NCI-H2196 treated with DMSO at 0.1 percent for 48 hours (cell line): ENCODE measurements at regions not wholly inside any gene's neighbourhood (a gene's known extent, or its start where the extent isn't known, plus 50 kb on each side); places are given as distances from the start of the nearest gene placed in this dataset.

Experiments
- DNase-seq: peaks from one replicate; lab custom pipeline; 2025; ENCODE audit not compliant: unreplicated experiment; lab: John Stamatoyannopoulos, UW

DNA sequence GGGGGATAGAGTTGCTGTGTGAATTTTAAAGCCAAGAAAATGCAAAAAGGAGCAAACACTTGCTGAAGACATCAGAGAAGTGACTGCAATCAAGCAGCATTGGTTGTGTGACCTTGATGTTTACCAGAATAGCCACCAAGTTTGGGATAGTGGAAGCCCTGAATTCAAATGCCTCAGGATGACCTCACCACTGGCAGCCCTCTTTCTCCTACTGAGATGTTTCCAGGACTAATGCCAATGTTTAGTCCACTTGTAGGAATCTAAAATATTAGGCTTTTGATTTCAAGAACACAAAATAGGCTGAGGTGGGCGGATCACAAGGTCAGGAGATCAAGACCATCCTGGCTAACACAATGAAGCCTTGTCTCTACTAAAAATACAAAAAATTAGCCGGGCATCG lies 112.2 kb upstream of the NUDT12 start:
- no peak for DNase-seq

GRCh38 chr5:103674251-103674650 lies 111.7 kb upstream of the NUDT12 start:
- DNase-seq, result no peak

GRCh38 chr5:103669615-103670014 lies 107.0 kb upstream of the NUDT12 start:
- DNase-seq, result no peak

DNA sequence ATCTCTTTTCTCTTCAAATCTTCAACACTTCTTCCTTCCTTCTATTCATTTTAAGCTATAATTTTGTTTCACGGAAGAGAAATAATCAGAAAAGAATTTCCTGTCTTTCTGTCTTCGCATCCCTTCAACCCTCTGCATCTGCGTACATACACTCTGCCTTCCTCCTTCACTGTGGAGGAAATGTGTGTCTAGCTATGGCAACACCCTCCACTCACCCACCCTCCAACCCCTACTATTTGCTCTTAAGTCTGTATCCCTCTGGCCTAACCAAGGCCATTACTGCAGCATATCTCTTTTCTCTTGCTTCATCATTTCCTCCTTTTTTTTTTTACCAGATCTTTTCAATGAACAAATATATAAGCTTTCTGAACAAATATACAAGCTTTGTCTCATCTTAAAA lies 105.7 kb upstream of the NUDT12 start:
- no peak for DNase-seq

- DNase-seq, result no peak
These were observed 104.5 kb upstream of the NUDT12 start for GRCh38 chr5:103667068-103667467.

- no peak for DNase-seq
These were observed 94.7 kb upstream of the NUDT12 start for GRCh38 chr5:103657301-103657700.

DNA sequence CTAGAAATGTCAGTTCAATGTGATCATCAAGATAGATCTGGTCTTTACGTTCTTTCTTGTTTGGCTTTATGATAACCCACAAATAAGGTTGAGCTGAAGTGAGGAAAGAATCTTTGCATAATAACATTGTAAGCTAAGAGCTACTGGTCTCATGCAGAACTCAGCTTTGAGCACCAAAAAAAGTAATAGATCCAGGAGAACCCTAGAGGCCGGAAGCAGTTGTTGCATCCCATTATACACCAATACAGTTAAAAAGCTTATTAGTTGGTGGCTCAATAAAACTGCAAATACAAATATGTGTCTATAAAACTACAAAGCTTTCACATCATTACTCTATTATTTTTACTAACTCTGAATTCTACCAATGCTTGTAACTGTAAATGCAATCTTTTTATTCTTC lies 85.5 kb upstream of the NUDT12 start:
- DNase-seq, result no peak

- DNase-seq, result no peak
These were observed 84.4 kb upstream of the NUDT12 start for GRCh38 chr5:103646698-103647614.

DNA sequence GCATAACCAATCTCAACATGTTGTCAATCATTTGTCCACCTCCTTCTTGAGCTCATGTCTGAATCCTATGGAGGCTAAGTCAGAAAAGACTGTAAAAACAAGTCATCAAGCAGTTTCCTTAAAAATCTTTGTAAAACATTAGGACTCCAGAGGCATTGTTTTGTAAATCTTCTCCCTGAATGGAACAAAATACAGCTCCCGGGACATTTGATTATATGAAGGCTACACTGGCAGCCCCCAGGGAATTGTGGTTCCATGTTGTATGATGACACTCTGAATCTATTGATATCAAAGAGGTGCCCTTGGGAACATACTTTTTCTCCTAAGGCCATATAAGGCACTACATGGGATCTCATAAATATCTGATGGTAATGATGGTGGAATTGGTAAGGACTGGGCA lies 83.2 kb upstream of the NUDT12 start:
- DNase-seq, result no peak

DNA sequence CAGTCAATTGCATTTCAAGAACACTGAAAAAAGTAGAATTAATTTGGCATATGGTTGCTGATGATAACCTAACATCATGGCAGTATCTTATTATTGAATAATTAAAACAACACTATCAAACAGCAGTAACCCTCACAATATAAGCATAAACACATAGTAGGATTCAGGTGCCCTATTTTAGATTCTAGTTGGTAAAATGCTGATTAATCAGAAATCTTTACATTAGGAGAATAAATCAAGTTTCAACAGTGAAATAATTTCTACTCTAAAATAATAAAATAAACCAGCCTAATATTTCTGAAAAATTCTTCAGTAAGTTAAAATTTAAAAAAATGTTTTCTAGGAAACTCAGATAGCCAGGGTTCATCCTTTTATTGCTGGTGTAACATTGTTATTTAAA lies 76.4 kb upstream of the NUDT12 start:
- DNase-seq, result no peak

DNA sequence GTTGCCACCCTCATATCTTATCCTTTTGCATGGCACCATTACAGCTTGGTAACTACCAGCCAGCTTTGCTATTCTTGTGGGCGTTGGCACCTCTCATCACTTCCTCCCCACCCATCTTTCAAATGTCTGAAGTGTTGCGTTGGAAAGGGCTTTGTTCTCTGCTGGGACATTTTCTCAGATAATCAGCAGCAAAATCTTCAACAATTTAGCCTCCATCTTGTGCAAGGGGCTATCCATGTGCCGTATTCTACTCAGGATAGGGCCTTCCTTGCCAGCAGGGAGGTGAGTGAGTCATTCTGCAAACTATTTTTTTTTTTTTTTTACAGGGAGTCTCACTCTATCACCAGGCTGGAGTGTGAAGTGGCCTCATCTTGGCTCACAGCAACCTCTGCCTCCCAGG lies 62.1 kb upstream of the NUDT12 start:
- no peak for DNase-seq

- DNase-seq, result no peak
These were observed 61.5 kb upstream of the NUDT12 start for GRCh38 chr5:103624035-103624480.

DNA sequence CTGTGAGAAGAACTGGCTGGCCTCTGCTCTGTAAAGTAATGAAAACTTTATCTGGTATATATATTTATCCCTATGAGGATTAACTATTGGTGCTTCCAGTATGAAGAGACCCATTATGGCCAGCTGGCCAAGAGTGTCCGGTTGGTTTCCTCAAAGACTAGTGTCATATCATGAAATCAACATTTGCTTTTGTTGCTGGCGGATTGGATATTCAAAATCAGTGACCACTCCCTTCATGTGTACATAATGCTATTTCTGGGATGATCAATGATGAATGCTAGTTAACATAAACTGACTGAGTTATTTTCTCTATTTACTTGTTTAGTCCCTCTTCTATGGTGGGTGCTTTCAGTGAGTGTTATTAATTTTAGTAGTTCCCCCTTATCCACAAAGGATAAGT lies 60.8 kb upstream of the NUDT12 start:
- no peak for DNase-seq

DNA sequence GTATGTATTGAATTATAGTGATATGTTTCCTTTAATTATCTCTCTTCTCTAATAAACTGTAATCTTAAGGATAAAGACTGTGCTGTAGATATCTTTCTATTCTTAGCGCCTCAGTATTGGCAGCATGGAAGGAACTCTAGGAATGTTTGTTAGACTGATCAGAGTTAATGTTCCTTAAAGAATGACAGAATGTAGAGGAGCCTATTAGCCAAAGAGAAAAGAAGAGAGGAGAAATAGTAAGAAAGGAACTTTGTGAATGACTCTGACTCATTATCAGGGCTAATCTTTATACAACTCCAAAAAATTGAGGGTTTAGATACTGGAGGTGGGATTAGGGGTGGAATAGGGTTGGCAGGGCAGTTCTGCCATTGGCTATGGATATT lies 59.0 kb upstream of the NUDT12 start:
- no peak for DNase-seq

DNA sequence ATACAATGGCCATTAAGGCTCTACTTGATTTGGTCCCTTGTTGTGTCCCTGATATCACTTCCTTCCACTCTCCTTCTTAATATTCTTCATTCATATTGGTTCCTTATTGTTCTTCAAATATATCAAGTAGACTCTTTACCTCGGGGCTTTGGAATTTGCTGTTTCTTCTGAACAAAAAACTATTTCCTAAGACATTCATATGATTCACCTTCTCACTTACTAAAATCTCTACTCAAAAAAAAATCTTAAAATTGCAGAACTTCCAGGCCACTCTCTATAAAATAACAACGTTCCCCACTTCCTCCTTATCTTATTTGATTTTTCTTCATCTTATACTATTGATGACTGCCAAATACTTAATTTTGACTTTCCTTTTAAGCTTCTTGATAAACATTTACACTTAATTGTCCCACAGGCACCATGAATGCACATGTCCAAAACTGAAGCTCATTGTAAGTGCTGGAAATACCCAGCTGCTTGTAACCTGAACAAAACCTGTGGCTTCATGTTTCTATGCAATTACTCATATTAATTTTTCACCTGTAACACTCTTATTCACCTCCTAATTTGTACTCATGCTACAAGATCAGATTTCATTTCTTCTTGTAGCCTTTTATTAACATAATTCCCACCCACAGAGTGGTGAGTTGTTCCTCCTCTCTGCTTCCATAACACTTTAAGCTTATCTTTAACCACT lies 58.4 kb upstream of the NUDT12 start:
- DNase-seq, result peak; percentile 2

GRCh38 chr5:103617913-103618312 lies 55.3 kb upstream of the NUDT12 start:
- no peak for DNase-seq

GRCh38 chr5:103617090-103617489 lies 54.5 kb upstream of the NUDT12 start:
- peak; percentile 1 for DNase-seq

DNA sequence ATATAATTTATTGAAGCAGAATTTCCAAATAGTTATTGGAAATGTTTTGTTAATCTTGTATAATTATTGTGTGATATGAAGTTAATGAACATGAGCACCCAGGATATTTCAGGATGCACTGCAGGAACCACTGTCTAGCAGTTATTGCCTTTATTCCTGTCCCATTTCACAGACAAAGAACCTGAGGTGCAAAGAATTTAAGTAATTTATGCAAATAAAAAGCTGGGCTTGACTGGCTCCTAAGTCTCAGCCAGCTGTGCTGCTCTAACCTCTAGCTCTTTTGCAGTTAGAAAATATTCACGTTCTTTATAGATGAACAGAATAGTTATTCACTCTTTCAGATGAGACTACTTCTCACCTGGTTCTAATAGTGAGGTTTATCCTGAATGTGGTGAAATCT lies 50.0 kb upstream of the NUDT12 start:
- DNase-seq, result no peak
